SK-N-MC (cell line): ENCODE measurements at regions not wholly inside any gene's neighbourhood (a gene's known extent, or its start where the extent isn't known, plus 50 kb on each side); places are given as distances from the start of the nearest gene placed in this dataset.

Source experiments
- EZH2 ChIP-seq: fragments of 200-600 bp; sonication (generic); IDR thresholded peaks from one replicate; pipeline ENCODE4 v1.6.1; 2017; ENCODE audit warnings: antibody characterized with exemption
- FOXP2 ChIP-seq: optimal IDR thresholded peaks from 2 replicates; pipeline ENCODE3; 2011; ENCODE audit warnings: mild to moderate bottlenecking, moderate library complexity; ENCODE audit not compliant: insufficient read depth; ENCODE audit errors: extremely low read length, control extremely low read depth
- POLR2AphosphoS5 ChIP-seq: IDR thresholded peaks from 2 replicates; pipeline ENCODE4 v1.6.1; 2012; ENCODE audit warnings: mild to moderate bottlenecking, low read depth, low read length, borderline replicate concordance

- no peak for TF ChIP-seq POLR2AphosphoS5
- no peak for TF ChIP-seq EZH2
- no peak for TF ChIP-seq FOXP2
These were observed 127.1 kb downstream of the DIPK2A start for GRCh38 chr3:144098691-144099090.
